Right lobe of liver (tissue), 6 donors: ENCODE measurements at regions not wholly inside any gene's neighbourhood (a gene's known extent, or its start where the extent isn't known, plus 50 kb on each side); places are given as distances from the start of the nearest gene placed in this dataset.
"Not testable (repeated sequence)": the region's sequence is repeated elsewhere in the genome, so short reads cannot be mapped to it uniquely, and the experiment has no call there.

Experiments used
- ATAC-seq, 4 donors: fragments of 200-7000 bp; cut with Tn5 transposase; one replicate each; pipeline ENCODE4 v1.9.1; 2020; ENCODE audit warnings: mild to moderate bottlenecking in 4 of 4, moderate library complexity in 4 of 4
- DNase-seq, 3 donors: peaks; one replicate each; pipeline ENCODE4 v3.0.0-alpha.2; 2020
- H3K27ac ChIP-seq, 3 donors: fragments of 200-600 bp; one replicate each; pipeline ENCODE4 v1.8.0; 2022
- H3K27me3 ChIP-seq, 2 donors: fragments of 200-600 bp; one replicate each; pipeline ENCODE4 v1.8.0; 2022
- H3K36me3 ChIP-seq, 4 donors: fragments of 200-600 bp; sonication (generic) in 1 of 4; one replicate each; pipeline versions ENCODE4 v1.5.1 to v1.8.0; 2017 to 2022; ENCODE audit warnings: control low read depth in 1 of 4
- H3K4me1 ChIP-seq, 4 donors: fragments of 200-600 bp; sonication (generic) in 1 of 4; one replicate each; pipeline versions ENCODE4 v1.5.1 to v1.8.0; 2017 to 2022; ENCODE audit warnings: control low read depth in 1 of 4
- H3K4me3 ChIP-seq, 3 donors: fragments of 200-600 bp; one replicate each; pipeline ENCODE4 v1.8.0; 2022
- H3K9me3 ChIP-seq, 4 donors: fragments of 200-600 bp; sonication (generic) in 1 of 4; one replicate each; pipeline versions ENCODE4 v1.5.1 to v1.8.0; 2017 to 2022; ENCODE audit warnings: control low read depth in 1 of 4
- POLR2A ChIP-seq: fragments of 450-650 bp; IDR thresholded peaks from one replicate; pipeline ENCODE4 v1.6.1; 2017; ENCODE audit warnings: antibody characterized with exemption, mild to moderate bottlenecking
- WGBS: methylation state at CpG from one replicate; pipeline ENCODE4 v1.1.6; 2018; ENCODE audit warnings: low coverage, low lambda C conversion rate; ENCODE audit not compliant: insufficient coverage; ENCODE audit errors: missing lambda C conversion rate; 5-methylcytosine and 5-hydroxymethylcytosine counted together
- intact Hi-C, 2 donors: fragments of 100-400 bp; cut with DNase I; formaldehyde crosslinking; loops; one replicate each; pipeline versions ENCODE4 v1.11.2 to v1.14.1; 2022
- TF ChIP-seq, protein P1 (sequence below), 4 donors: fragments of 200-600 bp in 3 of 4; fragments of 450-650 bp in 1 of 4; IDR thresholded peaks; one replicate each; pipeline versions ENCODE4 v1.5.1 to v1.8.0; 2016 to 2022; ENCODE audit warnings: antibody characterized with exemption in 4 of 4, mild to moderate bottlenecking in 2 of 4
- donor health status: DM: no; HTN: yes; CAD: no.
- donor health status: DM: no; HTN: no; CAD: no.
- donor health status: DM: no; HTN: no; CAD: no.
- donor health status: DM: no; HTN: yes; CAD: no.
- donor health status: DM: no; HTN: yes; CAD: no.

DNA sequence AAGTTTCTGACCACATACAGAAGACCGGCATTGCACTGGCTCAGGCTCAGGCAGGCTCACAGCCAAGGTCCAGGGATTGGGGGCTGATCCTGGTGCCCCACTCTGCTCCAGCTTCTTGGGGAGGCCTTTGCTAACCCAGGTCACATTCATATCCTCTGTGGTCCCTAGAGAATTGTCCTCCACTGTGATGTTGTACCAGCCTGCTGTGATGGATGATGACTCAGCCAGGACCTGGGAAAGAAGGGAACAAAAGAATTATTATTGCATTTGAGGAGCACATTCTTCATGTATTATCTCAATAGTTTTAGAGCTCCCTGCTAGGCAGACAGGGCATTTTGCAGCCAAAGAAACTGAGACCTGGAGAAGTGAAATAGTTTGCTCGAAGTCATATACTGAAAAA lies 114.3 kb upstream of the ETV3 start:
- DNase-seq (no peak), ATAC-seq (no peak)
- intact Hi-C loops = no loop called here
- Histone ChIP-seq H3K4me3 (no peak overlapping the region), H3K4me1 (no peaks in the 10 kb centered on the region), H3K27me3 (no peaks in the 10 kb centered on the region), H3K9me3 (no peaks in the 10 kb centered on the region), H3K27ac (no peak overlapping the region), H3K36me3 (no peaks in the 10 kb centered on the region)
- TF ChIP-seq POLR2A = no peak
- TF ChIP-seq, protein P1, sequence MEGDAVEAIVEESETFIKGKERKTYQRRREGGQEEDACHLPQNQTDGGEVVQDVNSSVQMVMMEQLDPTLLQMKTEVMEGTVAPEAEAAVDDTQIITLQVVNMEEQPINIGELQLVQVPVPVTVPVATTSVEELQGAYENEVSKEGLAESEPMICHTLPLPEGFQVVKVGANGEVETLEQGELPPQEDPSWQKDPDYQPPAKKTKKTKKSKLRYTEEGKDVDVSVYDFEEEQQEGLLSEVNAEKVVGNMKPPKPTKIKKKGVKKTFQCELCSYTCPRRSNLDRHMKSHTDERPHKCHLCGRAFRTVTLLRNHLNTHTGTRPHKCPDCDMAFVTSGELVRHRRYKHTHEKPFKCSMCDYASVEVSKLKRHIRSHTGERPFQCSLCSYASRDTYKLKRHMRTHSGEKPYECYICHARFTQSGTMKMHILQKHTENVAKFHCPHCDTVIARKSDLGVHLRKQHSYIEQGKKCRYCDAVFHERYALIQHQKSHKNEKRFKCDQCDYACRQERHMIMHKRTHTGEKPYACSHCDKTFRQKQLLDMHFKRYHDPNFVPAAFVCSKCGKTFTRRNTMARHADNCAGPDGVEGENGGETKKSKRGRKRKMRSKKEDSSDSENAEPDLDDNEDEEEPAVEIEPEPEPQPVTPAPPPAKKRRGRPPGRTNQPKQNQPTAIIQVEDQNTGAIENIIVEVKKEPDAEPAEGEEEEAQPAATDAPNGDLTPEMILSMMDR (IDR thresholded peaks at IDR 0.05) = no peak
- 30% methylated on average over 1 of the region's 2 CpGs for WGBS

DNA sequence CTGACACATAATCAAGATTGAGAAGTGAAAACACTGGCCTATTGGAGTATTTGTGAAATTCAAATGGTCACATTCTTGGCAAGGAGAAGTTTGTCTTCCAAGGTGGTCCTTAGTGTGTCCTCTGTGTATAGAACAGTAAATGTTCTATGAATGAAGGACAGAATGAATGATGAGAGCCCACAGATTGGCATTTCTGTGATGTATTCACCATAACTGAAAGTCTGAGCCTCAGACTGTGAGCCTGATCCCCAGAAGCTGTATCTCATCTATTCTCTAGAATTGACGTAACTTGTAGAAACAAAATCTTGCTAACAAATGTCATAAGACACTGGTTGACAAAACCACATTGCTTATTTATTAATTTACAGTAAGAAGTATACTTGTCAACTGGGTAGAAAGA lies 111.5 kb upstream of the ETV3 start:
- H3K4me1 ChIP-seq = no peaks in the 10 kb centered on the region
- TF ChIP-seq, protein P1 (IDR thresholded peaks at IDR 0.05) = no peak
- TF ChIP-seq POLR2A = no peak
- WGBS = 88% methylated on average over 1 of the region's 1 CpG
- H3K27me3 ChIP-seq = no peaks in the 10 kb centered on the region
- ATAC-seq (no peak), DNase-seq (no peak)
- H3K36me3 ChIP-seq = no peaks in the 10 kb centered on the region
- intact Hi-C loops = no loop called here
- no peak overlapping the region for H3K27ac ChIP-seq
- H3K9me3 ChIP-seq = no peaks in the 10 kb centered on the region
- H3K4me3 ChIP-seq = no peak overlapping the region

DNA sequence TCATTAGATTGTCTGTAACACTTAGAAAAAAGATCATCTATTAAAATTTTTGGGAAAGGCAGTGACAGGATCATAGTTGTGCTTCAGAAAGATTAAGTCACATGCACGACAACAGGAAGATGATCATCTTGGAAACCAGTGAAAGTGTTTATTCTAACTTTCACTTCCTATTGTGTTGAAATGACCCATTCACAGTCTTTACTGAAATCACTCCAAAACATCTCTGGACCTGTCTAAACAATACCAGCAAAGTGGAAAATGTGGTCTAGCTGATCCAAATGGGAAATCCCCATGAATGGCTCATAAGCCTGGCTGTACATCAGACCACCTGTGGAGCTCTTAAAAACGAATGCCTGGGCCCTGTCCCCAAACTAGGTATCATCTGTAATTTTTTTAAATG lies 111.1 kb upstream of the ETV3 start:
- no peak for ATAC-seq
- no peaks in the 10 kb centered on the region for H3K4me1 ChIP-seq
- no peak overlapping the region for H3K27ac ChIP-seq
- no peaks in the 10 kb centered on the region for H3K27me3 ChIP-seq
- WGBS = 34% methylated on average over 2 of the region's 2 CpGs
- no peak for DNase-seq
- no peak overlapping the region for H3K4me3 ChIP-seq
- TF ChIP-seq POLR2A = no peak
- TF ChIP-seq, protein P1 (IDR thresholded peaks at IDR 0.05) = no peak
- intact Hi-C loops = no loop called here
- no peaks in the 10 kb centered on the region for H3K9me3 ChIP-seq
- H3K36me3 ChIP-seq = no peaks in the 10 kb centered on the region

DNA sequence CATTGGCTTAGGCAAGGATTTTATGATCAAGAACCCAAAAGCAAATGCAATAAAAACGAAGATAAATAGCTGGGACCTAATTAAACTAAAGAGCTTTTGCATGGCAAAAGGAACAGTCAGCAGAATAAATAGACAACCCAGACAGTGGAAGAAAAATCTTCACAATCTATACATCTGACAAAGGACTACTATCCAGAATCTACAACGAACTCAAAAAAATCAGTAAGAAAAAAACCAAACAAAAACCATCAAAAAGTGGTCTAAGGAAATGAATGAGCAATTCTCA lies 109.5 kb upstream of the ETV3 start:
- intact Hi-C loops, ATAC-seq, H3K4me1 ChIP-seq, DNase-seq, H3K27ac ChIP-seq, H3K4me3 ChIP-seq, H3K27me3 ChIP-seq, H3K36me3 ChIP-seq, H3K9me3 ChIP-seq: not testable (repeated sequence)
- WGBS = 78% methylated on average over 2 of the region's 2 CpGs

DNA sequence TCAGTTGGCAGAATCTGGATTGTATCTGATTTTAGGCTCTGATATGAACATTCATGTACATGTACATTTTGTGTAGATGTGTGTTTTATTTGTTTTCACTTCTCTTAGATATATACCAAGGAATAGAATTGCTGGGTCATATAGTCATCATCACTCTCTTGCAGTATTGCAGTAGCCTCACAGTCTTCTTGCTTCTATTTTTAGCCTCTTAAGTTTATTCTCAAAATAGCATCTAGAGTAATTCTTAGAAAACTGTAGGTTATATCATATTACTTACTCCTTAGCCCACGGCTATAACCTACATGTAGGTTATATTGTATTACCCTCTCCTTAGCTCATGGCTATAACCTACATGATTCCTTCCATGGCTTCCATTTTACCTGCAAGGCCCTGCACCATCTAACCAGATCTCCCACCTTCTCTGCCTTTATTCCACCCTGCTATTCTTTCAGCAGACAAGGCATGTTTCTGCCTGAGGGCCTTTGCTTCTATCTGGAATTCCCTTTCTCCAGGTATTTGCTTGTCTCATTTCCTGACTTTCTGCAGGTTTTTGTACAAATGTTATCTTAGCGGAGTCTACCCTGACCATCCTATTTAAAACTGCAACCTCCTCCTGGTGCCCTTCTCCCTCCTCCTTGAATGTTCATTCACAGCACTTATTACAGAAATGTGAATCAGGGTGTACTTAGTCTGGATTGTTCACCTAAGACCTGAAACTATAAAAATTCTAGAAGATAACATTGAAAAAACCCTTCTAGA lies 109.0 kb upstream of the ETV3 start:
- H3K27me3 ChIP-seq = no peaks in the 10 kb centered on the region
- DNase-seq (no peak), ATAC-seq (no peak)
- intact Hi-C loops = no loop called here
- H3K36me3 ChIP-seq = no peaks in the 10 kb centered on the region
- H3K4me3 ChIP-seq = no peak overlapping the region
- no peaks in the 10 kb centered on the region for H3K4me1 ChIP-seq
- TF ChIP-seq, protein P1 (IDR thresholded peaks at IDR 0.05) = no peak
- no peak for TF ChIP-seq POLR2A
- H3K9me3 ChIP-seq = no peaks in the 10 kb centered on the region
- WGBS = 56% methylated on average over 2 of the region's 2 CpGs
- H3K27ac ChIP-seq = no peak overlapping the region
